ENCODE measurements at regions not wholly inside any gene's neighbourhood (a gene's known extent, or its start where the extent isn't known, plus 50 kb on each side); places are given as distances from the start of the nearest gene placed in this dataset.

GRCh38 chr7:56219017-56219416 is 102.8 kb upstream of the NUPR2 start:
- no peaks in the 10 kb centered on the region for H3K79me2 ChIP-seq (ENCODE audit: low read depth)
- H3K36me3 ChIP-seq: no peaks in the 10 kb centered on the region
- no peak overlapping the region for H3K4me3 ChIP-seq
- no peaks in the 10 kb centered on the region for H4K20me1 ChIP-seq (ENCODE audit: low read depth)
- H3K9me3 ChIP-seq (ENCODE audit: low read depth): peaks cover 15% of the 10 kb centered on the region
- H3K27me3 Mint-ChIP-seq (ENCODE audit: insufficient read depth, low read depth): no peaks in the 10 kb centered on the region
- no peaks in the 10 kb centered on the region for H3K27me3 ChIP-seq
- H3K27ac Mint-ChIP-seq: no peak overlapping the region
- no peak overlapping the region for H3K4me3 Mint-ChIP-seq
- H3K4me1 Mint-ChIP-seq: no peaks in the 10 kb centered on the region
- no peak overlapping the region for H3K4me2 ChIP-seq
- no peak overlapping the region for H3K27ac ChIP-seq
- H3K4me1 ChIP-seq: no peaks in the 10 kb centered on the region
- no peak for DNase-seq (ENCODE audit: low spot score)
- H3K9ac ChIP-seq: no peak overlapping the region
- no peaks in the 10 kb centered on the region for H3F3A ChIP-seq (ENCODE audit: low read depth)
- TF ChIP-seq EZH2phosphoT487 (IDR thresholded peaks at IDR 0.05) (no peak), CTCF (IDR thresholded peaks at IDR 0.05) (no peak), EZH2 (IDR thresholded peaks at IDR 0.05) (no peak)
- H2AFZ ChIP-seq (replicated peaks): no peak overlapping the region
- H3K36me3 Mint-ChIP-seq: peaks cover 2% of the 10 kb centered on the region
- H3K9me3 Mint-ChIP-seq: peaks cover 52% of the 10 kb centered on the region

GRCh38 chr7:56218510-56218909 is 102.3 kb upstream of the NUPR2 start:
- peaks cover 15% of the 10 kb centered on the region for H3K9me3 ChIP-seq (ENCODE audit: low read depth)
- no peak for DNase-seq (ENCODE audit: low spot score)
- H3F3A ChIP-seq (ENCODE audit: low read depth): no peaks in the 10 kb centered on the region
- no peaks in the 10 kb centered on the region for H3K4me1 ChIP-seq
- no peak overlapping the region for H3K9ac ChIP-seq
- peaks cover 49% of the 10 kb centered on the region for H3K9me3 Mint-ChIP-seq
- no peak overlapping the region for H3K4me3 Mint-ChIP-seq
- H3K79me2 ChIP-seq (ENCODE audit: low read depth): no peaks in the 10 kb centered on the region
- no peak overlapping the region for H2AFZ ChIP-seq (replicated peaks)
- H3K27me3 Mint-ChIP-seq (ENCODE audit: insufficient read depth, low read depth): no peaks in the 10 kb centered on the region
- no peak overlapping the region for H3K27ac ChIP-seq
- TF ChIP-seq CTCF (IDR thresholded peaks at IDR 0.05): no peak
- no peak for TF ChIP-seq EZH2phosphoT487 (IDR thresholded peaks at IDR 0.05)
- TF ChIP-seq EZH2 (IDR thresholded peaks at IDR 0.05): no peak
- no peaks in the 10 kb centered on the region for H3K4me1 Mint-ChIP-seq
- no peak overlapping the region for H3K27ac Mint-ChIP-seq
- no peaks in the 10 kb centered on the region for H3K27me3 ChIP-seq
- H3K36me3 Mint-ChIP-seq: peaks cover 2% of the 10 kb centered on the region
- H4K20me1 ChIP-seq (ENCODE audit: low read depth): no peaks in the 10 kb centered on the region
- H3K36me3 ChIP-seq: no peaks in the 10 kb centered on the region
- no peak overlapping the region for H3K4me2 ChIP-seq
- H3K4me3 ChIP-seq: no peak overlapping the region

- Histone ChIP-seq H3K27ac (no peak overlapping the region), H3F3A (ENCODE audit: low read depth) (no peaks in the 10 kb centered on the region), H3K4me2 (no peak overlapping the region), H3K9me3 (ENCODE audit: low read depth) (peaks cover 37% of the 10 kb centered on the region), H2AFZ (replicated peaks) (no peak overlapping the region), H3K4me3 (no peak overlapping the region), H4K20me1 (ENCODE audit: low read depth) (no peaks in the 10 kb centered on the region), H3K9ac (no peak overlapping the region), H3K4me1 (no peaks in the 10 kb centered on the region), H3K27me3 (no peaks in the 10 kb centered on the region), H3K79me2 (ENCODE audit: low read depth) (no peaks in the 10 kb centered on the region), H3K36me3 (no peaks in the 10 kb centered on the region)
- DNase-seq (ENCODE audit: low spot score): no peak
- TF ChIP-seq CTCF (IDR thresholded peaks at IDR 0.05) (no peak), EZH2phosphoT487 (IDR thresholded peaks at IDR 0.05) (no peak), EZH2 (IDR thresholded peaks at IDR 0.05) (no peak)
- Mint-ChIP-seq H3K4me1 (no peaks in the 10 kb centered on the region), H3K27ac (no peak overlapping the region), H3K9me3 (peaks cover 49% of the 10 kb centered on the region), H3K27me3 (ENCODE audit: insufficient read depth, low read depth) (no peaks in the 10 kb centered on the region), H3K36me3 (peaks cover 2% of the 10 kb centered on the region), H3K4me3 (no peak overlapping the region)
These were observed 97.4 kb upstream of the NUPR2 start for GRCh38 chr7:56213574-56213973.
